ENCODE measurements at regions not wholly inside any gene's neighbourhood (a gene's known extent, or its start where the extent isn't known, plus 50 kb on each side); places are given as distances from the start of the nearest gene placed in this dataset.

- Mint-ChIP-seq H3K36me3 (ENCODE audit: low read depth) (no peaks in the 10 kb centered on the region), H3K27me3 (peaks cover 3% of the 10 kb centered on the region), H3K27ac (no peak overlapping the region), H3K4me3 (no peak overlapping the region), H3K4me1 (ENCODE audit: low read depth) (no peaks in the 10 kb centered on the region), H3K9me3 (no peaks in the 10 kb centered on the region)
- intact Hi-C loops (cut with micrococcal nuclease): no loop called here
- no peak for TF ChIP-seq CTCF (IDR thresholded peaks at IDR 0.05)
- POLR2A ChIA-PET: no interaction called here
- DNase-seq (no peak), ATAC-seq (no peak)
- CTCF ChIA-PET: no interaction called here
Observed at GRCh38 chr6:56388415-56388755, 141.0 kb upstream of the COL21A1 start.

GRCh38 chr6:56387621-56388414 lies 140.4 kb upstream of the COL21A1 start:
- DNase-seq (no peak), ATAC-seq (no peak)
- no peak for TF ChIP-seq CTCF (IDR thresholded peaks at IDR 0.05)
- POLR2A ChIA-PET: no interaction called here
- intact Hi-C loops (cut with micrococcal nuclease): no loop called here
- Mint-ChIP-seq H3K36me3 (ENCODE audit: low read depth) (no peaks in the 10 kb centered on the region), H3K9me3 (no peaks in the 10 kb centered on the region), H3K27me3 (peaks cover 3% of the 10 kb centered on the region), H3K4me1 (ENCODE audit: low read depth) (no peaks in the 10 kb centered on the region), H3K27ac (no peak overlapping the region), H3K4me3 (no peak overlapping the region)
- CTCF ChIA-PET: no interaction called here

GRCh38 chr6:56386717-56387116 lies 139.3 kb upstream of the COL21A1 start:
- no peak for TF ChIP-seq CTCF (IDR thresholded peaks at IDR 0.05)
- ATAC-seq (no peak), DNase-seq (no peak)
- Mint-ChIP-seq H3K36me3 (ENCODE audit: low read depth) (no peaks in the 10 kb centered on the region), H3K27ac (no peak overlapping the region), H3K9me3 (no peaks in the 10 kb centered on the region), H3K27me3 (peaks cover 3% of the 10 kb centered on the region), H3K4me1 (ENCODE audit: low read depth) (no peaks in the 10 kb centered on the region), H3K4me3 (no peak overlapping the region)
- ChIA-PET CTCF (no interaction called here), POLR2A (no interaction called here)
- intact Hi-C loops (cut with micrococcal nuclease): no loop called here

GRCh38 chr6:56385981-56386593 lies 138.7 kb upstream of the COL21A1 start:
- no peak overlapping the region for H3K4me3 Mint-ChIP-seq
- POLR2A ChIA-PET: no interaction called here
- TF ChIP-seq CTCF (IDR thresholded peaks at IDR 0.05): no peak
- H3K27ac Mint-ChIP-seq: no peak overlapping the region
- DNase-seq (no peak), ATAC-seq (no peak)
- CTCF ChIA-PET: no interaction called here
- intact Hi-C loops (cut with micrococcal nuclease): no loop called here
- H3K4me1 Mint-ChIP-seq (ENCODE audit: low read depth): no peaks in the 10 kb centered on the region
- H3K36me3 Mint-ChIP-seq (ENCODE audit: low read depth): no peaks in the 10 kb centered on the region
- H3K9me3 Mint-ChIP-seq: no peaks in the 10 kb centered on the region
- peaks cover 3% of the 10 kb centered on the region for H3K27me3 Mint-ChIP-seq

GRCh38 chr6:56383160-56383559 lies 135.8 kb upstream of the COL21A1 start:
- ChIA-PET CTCF (no interaction called here), POLR2A (no interaction called here)
- no peaks in the 10 kb centered on the region for H3K9me3 Mint-ChIP-seq
- H3K36me3 Mint-ChIP-seq (ENCODE audit: low read depth): no peaks in the 10 kb centered on the region
- TF ChIP-seq CTCF (IDR thresholded peaks at IDR 0.05): no peak
- intact Hi-C loops (cut with micrococcal nuclease): no loop called here
- no peak for ATAC-seq
- no peak overlapping the region for H3K27ac Mint-ChIP-seq
- DNase-seq: no peak
- no peak overlapping the region for H3K4me3 Mint-ChIP-seq
- peaks cover 3% of the 10 kb centered on the region for H3K27me3 Mint-ChIP-seq
- no peaks in the 10 kb centered on the region for H3K4me1 Mint-ChIP-seq (ENCODE audit: low read depth)

Data from activated CD8-positive, alpha-beta T cell treated with anti-CD3 and anti-CD28 coated beads for 36 hours (primary cell).